Caco-2 (cell line): ENCODE measurements at regions not wholly inside any gene's neighbourhood (a gene's known extent, or its start where the extent isn't known, plus 50 kb on each side); places are given as distances from the start of the nearest gene placed in this dataset.

Experiments
- BruUV-seq: library from RNA; stranded (reverse); fragments of 400-500 nt; replicated peaks from 2 replicates; lab custom pipeline; 2021; lab: Mats Ljungman, UMichigan
- CTCF ChIA-PET: fragments of 300-600 bp; sonication (Branson Sonifier 250); formaldehyde crosslinking; loops from one replicate; lab custom pipeline; 2022; ENCODE audit warnings: antibody characterized with exemption; lab: Charles Lee
- POLR2A ChIA-PET: fragments of 300-600 bp; sonication (Branson Sonifier 250); formaldehyde crosslinking; loops from one replicate; lab custom pipeline; 2022; ENCODE audit warnings: antibody characterized with exemption; lab: Charles Lee
- DNase-seq, 2 experiments: peaks; one replicate each; pipeline versions ENCODE4 v3.0.0 to v3.0.0-alpha.2; 2020 to 2022
- H3K27me3 ChIP-seq: replicated peaks from 2 replicates; pipeline ENCODE4 v1.6.0; 2011; ENCODE audit warnings: low read length; ENCODE audit not compliant: control insufficient read depth, insufficient read depth
- H3K36me3 ChIP-seq: 2 replicates; pipeline ENCODE4 v1.5.1; 2011; ENCODE audit warnings: low read length; ENCODE audit not compliant: control insufficient read depth, insufficient read depth
- H3K4me1 ChIP-seq: fragments of 250-450 bp; sonication (Bioruptor Pico); 2 replicates; pipeline ENCODE4 v1.5.1; 2020; ENCODE audit warnings: mild to moderate bottlenecking
- H3K4me3 ChIP-seq: 2 replicates; pipeline ENCODE4 v1.5.1; 2011; ENCODE audit warnings: low read depth, mild to moderate bottlenecking, control low read depth, low read length
- H3K9me3 ChIP-seq: fragments of 250-450 bp; sonication (Bioruptor Pico); 2 replicates; pipeline ENCODE4 v1.5.1; 2020; ENCODE audit warnings: mild to moderate bottlenecking, moderate library complexity
- H3K27ac Mint-ChIP-seq: one replicate; pipeline ENCODE4 v1.8.0; 2022; ENCODE audit warnings: mixed read lengths; ENCODE audit not compliant: unreplicated experiment
- H3K27me3 Mint-ChIP-seq: one replicate; pipeline ENCODE4 v1.8.0; 2022; ENCODE audit warnings: mixed read lengths; ENCODE audit not compliant: insufficient read depth, unreplicated experiment
- H3K36me3 Mint-ChIP-seq: one replicate; pipeline ENCODE4 v1.8.0; 2022; ENCODE audit warnings: mild to moderate bottlenecking, mixed read lengths; ENCODE audit not compliant: insufficient read depth, unreplicated experiment
- H3K4me1 Mint-ChIP-seq: one replicate; pipeline ENCODE4 v1.8.0; 2022; ENCODE audit warnings: low read depth, mixed read lengths; ENCODE audit not compliant: unreplicated experiment
- H3K4me3 Mint-ChIP-seq: one replicate; pipeline ENCODE4 v1.8.0; 2022; ENCODE audit warnings: mild to moderate bottlenecking, moderate library complexity, mixed read lengths; ENCODE audit not compliant: unreplicated experiment
- H3K9me3 Mint-ChIP-seq: one replicate; pipeline ENCODE4 v1.8.0; 2022; ENCODE audit warnings: mixed read lengths; ENCODE audit not compliant: unreplicated experiment
- intact Hi-C: fragments of 100-400 bp; cut with micrococcal nuclease; formaldehyde crosslinking; loops from one replicate; pipeline ENCODE4 v1.10.0; 2022; ENCODE audit not compliant: unreplicated experiment
- TF ChIP-seq, protein P1 (sequence below), 2 experiments: fragments of 200-600 bp in 1 of 2; IDR thresholded peaks; 1 replicate in 1 of 2; 2 replicates in 1 of 2; pipeline versions ENCODE4 v1.5.1 to v1.8.0; 2011 to 2022; ENCODE audit warnings: antibody characterized with exemption in 1 of 2, control low read depth in 1 of 2, inconsistent platforms in 1 of 2, low read depth in 1 of 2, low read length in 1 of 2, mild to moderate bottlenecking in 1 of 2, moderate library complexity in 1 of 2; ENCODE audit not compliant: insufficient read depth in 1 of 2, severe bottlenecking in 1 of 2, unreplicated experiment in 1 of 2

DNA sequence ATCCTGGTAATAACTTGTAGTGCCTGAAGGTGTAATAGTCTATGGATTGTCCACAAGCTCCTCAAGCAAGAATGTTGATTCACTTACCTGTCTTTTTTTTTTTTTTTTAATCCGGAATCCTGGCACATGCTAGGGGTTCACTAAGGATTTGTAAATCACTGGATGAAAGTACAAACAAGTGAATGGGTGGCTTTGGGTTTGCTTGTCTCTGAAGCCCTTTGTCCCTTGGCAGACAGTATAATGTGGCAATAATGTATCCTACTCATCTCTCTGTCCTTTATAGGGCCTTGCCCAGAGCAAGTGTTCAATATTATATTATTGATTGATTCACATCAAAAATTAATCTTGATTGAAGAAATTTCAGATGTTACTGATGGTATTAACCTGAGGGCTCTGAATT is 334.0 kb upstream of the CPEB2 start:
- Mint-ChIP-seq H3K27me3 (no peaks in the 10 kb centered on the region), H3K27ac (no peak overlapping the region), H3K36me3 (no peaks in the 10 kb centered on the region), H3K4me3 (no peak overlapping the region), H3K4me1 (no peaks in the 10 kb centered on the region), H3K9me3 (no peaks in the 10 kb centered on the region)
- Histone ChIP-seq H3K4me1 (no peaks in the 10 kb centered on the region), H3K9me3 (no peaks in the 10 kb centered on the region), H3K36me3 (no peaks in the 10 kb centered on the region), H3K27me3 (no peaks in the 10 kb centered on the region), H3K4me3 (no peak overlapping the region)
- intact Hi-C loops, result no loop called here
- TF ChIP-seq, protein P1, sequence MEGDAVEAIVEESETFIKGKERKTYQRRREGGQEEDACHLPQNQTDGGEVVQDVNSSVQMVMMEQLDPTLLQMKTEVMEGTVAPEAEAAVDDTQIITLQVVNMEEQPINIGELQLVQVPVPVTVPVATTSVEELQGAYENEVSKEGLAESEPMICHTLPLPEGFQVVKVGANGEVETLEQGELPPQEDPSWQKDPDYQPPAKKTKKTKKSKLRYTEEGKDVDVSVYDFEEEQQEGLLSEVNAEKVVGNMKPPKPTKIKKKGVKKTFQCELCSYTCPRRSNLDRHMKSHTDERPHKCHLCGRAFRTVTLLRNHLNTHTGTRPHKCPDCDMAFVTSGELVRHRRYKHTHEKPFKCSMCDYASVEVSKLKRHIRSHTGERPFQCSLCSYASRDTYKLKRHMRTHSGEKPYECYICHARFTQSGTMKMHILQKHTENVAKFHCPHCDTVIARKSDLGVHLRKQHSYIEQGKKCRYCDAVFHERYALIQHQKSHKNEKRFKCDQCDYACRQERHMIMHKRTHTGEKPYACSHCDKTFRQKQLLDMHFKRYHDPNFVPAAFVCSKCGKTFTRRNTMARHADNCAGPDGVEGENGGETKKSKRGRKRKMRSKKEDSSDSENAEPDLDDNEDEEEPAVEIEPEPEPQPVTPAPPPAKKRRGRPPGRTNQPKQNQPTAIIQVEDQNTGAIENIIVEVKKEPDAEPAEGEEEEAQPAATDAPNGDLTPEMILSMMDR (IDR thresholded peaks at IDR 0.05; ENCODE audit: insufficient read depth in 1 of 2, low read depth in 1 of 2, low read length in 1 of 2, severe bottlenecking in 1 of 2, unreplicated experiment in 1 of 2), result no peak
- CTCF ChIA-PET, result no interaction called here
- POLR2A ChIA-PET, result no interaction called here
- no peak for DNase-seq
- BruUV-seq, result no TSS peak

DNA sequence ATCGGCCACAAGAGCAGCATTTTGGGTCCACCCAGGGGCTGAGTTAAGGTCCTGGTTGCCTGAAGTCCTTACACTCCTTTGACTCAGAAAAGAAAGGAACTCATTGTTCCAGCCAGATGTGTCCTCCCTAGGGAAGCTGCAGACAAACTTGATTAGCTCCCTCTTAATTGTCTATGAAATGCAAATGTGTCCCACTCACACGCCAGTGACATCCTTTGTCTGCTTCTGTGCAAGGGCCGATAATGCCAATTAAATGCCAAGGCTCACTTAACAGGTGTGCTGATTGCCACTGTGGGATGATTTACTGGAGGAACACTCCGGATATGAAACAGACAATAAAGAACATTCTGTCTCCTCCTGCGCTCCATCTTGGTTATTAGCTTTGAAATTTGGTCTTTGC is 332.9 kb upstream of the CPEB2 start:
- H3K9me3 Mint-ChIP-seq, result no peaks in the 10 kb centered on the region
- no peaks in the 10 kb centered on the region for H3K4me1 Mint-ChIP-seq
- Histone ChIP-seq H3K4me1 (no peaks in the 10 kb centered on the region), H3K27me3 (no peaks in the 10 kb centered on the region), H3K4me3 (no peak overlapping the region), H3K9me3 (no peaks in the 10 kb centered on the region), H3K36me3 (no peaks in the 10 kb centered on the region)
- no peaks in the 10 kb centered on the region for H3K27me3 Mint-ChIP-seq
- TF ChIP-seq, protein P1 (IDR thresholded peaks at IDR 0.05; ENCODE audit: insufficient read depth in 1 of 2, low read depth in 1 of 2, low read length in 1 of 2, severe bottlenecking in 1 of 2, unreplicated experiment in 1 of 2), result no peak
- H3K27ac Mint-ChIP-seq, result no peak overlapping the region
- no TSS peak for BruUV-seq
- H3K4me3 Mint-ChIP-seq, result no peak overlapping the region
- H3K36me3 Mint-ChIP-seq, result no peaks in the 10 kb centered on the region
- CTCF ChIA-PET, result interaction anchor here (0.5 kb wide), 1 partner anchor 31 kb away, joined by 4 read pairs; no protein-coding TSS in a partner anchor
- intact Hi-C loops, result no loop called here
- POLR2A ChIA-PET, result no interaction called here
- DNase-seq, result no peak

DNA sequence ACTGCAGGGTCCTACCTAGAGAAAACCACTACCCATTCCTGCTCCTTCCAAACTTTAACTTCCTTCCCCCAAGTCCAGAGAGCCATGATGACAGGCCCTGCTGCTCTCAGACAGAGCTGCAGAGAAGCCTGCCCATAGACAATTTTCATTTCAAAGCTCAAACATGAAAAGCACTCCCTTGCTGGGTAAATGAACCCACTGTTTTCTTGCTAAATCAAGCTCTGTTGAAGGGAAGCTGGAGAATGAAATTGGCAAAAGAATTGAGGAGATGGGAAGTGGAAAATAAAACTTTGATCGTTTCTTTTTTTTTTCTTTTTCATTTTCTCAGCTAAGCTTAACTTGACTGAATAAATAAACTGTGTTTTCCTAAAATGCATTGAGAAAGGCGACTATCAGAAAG is 331.1 kb upstream of the CPEB2 start:
- no peak overlapping the region for H3K4me3 Mint-ChIP-seq
- TF ChIP-seq, protein P1 (IDR thresholded peaks at IDR 0.05; ENCODE audit: insufficient read depth in 1 of 2, low read depth in 1 of 2, low read length in 1 of 2, severe bottlenecking in 1 of 2, unreplicated experiment in 1 of 2), result no peak
- POLR2A ChIA-PET, result no interaction called here
- Histone ChIP-seq H3K9me3 (no peaks in the 10 kb centered on the region), H3K4me1 (no peaks in the 10 kb centered on the region), H3K27me3 (no peaks in the 10 kb centered on the region), H3K4me3 (no peak overlapping the region), H3K36me3 (no peaks in the 10 kb centered on the region)
- CTCF ChIA-PET, result no interaction called here
- H3K36me3 Mint-ChIP-seq, result no peaks in the 10 kb centered on the region
- H3K27me3 Mint-ChIP-seq, result no peaks in the 10 kb centered on the region
- H3K9me3 Mint-ChIP-seq, result no peaks in the 10 kb centered on the region
- intact Hi-C loops, result no loop called here
- no peak overlapping the region for H3K27ac Mint-ChIP-seq
- no TSS peak for BruUV-seq
- H3K4me1 Mint-ChIP-seq, result no peaks in the 10 kb centered on the region
- no peak for DNase-seq
